NCI-H82 (cell line): ENCODE measurements at regions not wholly inside any gene's neighbourhood (a gene's known extent, or its start where the extent isn't known, plus 50 kb on each side); places are given as distances from the start of the nearest gene placed in this dataset.
"Not testable (repeated sequence)": the region's sequence is repeated elsewhere in the genome, so short reads cannot be mapped to it uniquely, and the experiment has no call there.

ENCODE experiments used
- DNase-seq: peaks from one replicate; lab custom pipeline; 2025; lab: John Stamatoyannopoulos, UW

- DNase-seq = no peak
Measured at GRCh38 chr9:115804206-115804605, 349.4 kb upstream of the PAPPA start.

DNA sequence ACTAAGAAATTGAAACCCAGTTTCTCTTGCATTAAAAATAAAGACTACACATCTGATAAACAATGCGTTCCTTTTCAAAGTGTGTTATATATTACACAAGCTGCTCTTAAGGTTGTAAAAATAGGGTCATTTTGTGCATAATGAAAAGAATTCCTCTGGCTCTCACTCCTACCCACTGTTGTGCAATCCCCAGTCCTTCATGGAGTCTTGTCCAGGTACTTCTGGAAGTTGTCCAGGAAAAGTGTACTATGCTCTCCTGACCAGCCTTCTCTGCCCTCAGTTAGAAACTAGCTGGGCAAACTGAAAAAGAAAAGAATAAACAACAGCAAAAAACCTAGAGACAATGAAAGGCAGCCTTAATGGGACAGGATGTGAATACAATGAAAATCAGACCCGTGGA lies 345.5 kb upstream of the PAPPA start:
- DNase-seq = no peak

DNA sequence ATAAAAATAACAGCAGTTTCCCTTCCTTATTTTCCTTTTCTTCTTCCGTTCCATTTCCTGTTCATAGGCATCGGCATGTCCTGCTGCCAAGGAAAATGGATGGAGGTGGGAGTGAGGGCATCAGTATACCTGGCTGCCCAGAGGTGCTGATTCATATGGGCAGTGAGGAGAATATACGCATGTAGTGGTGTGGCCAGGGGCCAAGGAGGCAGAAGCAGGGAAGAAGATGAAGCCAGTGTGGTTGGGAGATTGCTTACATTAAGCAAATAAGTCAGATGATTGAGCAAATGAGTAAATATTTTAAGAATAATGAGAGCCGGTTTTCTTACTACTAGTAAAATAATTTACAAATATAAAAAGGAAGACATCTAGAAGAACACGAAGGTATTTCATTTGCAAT lies 344.9 kb upstream of the PAPPA start:
- no peak for DNase-seq

- no peak for DNase-seq
Measured at GRCh38 chr9:115810166-115810565, 343.4 kb upstream of the PAPPA start.

DNA sequence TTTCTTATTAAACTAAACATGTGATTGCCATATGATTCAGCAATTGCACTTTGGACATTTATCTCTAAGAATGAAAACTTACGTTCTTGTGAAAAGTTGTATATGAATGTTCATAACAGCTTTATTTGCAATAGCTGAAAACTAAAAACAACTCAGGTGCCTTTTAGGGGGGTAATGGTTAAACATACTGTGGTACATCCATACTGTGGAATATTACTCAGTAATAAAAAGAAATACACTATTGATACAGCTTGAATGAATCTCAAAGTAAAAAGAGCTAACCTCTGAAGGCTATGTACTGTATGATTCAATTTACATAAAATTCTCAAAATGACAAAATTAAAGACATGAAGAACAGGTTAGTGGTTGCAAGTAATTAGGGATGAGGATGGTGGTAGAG lies 339.5 kb upstream of the PAPPA start:
- no peak for DNase-seq

DNA sequence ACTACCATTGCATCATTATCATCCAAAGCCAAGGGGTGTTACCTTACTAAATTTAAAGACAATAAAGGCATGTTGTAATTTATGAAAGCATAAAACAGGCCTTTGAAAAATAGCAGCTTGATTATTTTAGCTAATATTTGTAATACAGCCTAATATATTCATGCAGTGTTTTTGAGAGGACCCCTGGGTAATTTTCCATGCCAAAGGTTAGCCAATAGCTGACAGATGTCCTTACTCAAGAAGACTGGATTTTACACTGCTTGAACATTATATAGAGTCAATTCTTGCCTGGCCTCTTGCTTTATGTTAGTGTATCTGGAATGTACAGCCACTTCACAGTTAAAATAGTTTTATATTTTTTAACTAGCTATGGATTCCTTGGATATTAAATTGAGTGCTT lies 337.8 kb upstream of the PAPPA start:
- no peak for DNase-seq

DNA sequence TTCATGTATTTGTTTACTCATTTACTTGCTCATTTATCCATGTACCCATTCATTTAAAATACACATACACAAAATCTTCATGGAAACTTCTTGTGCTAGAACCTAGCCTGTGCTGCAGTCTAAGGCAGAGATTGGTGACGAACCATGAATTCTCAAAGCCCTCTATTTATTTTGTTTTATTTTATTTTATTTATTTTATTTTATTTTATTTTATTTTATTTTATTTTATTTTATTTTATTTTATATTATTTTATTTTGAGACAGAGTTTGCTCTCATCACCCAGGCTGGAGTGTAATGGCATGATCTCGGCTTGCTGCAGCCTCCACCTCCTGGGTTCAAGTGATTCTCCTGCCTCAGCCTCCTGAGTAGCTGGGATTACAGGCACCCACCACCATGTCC lies 334.9 kb upstream of the PAPPA start:
- not testable (repeated sequence) for DNase-seq

- DNase-seq = no peak
Measured at GRCh38 chr9:115832031-115832430, 321.6 kb upstream of the PAPPA start.

DNA sequence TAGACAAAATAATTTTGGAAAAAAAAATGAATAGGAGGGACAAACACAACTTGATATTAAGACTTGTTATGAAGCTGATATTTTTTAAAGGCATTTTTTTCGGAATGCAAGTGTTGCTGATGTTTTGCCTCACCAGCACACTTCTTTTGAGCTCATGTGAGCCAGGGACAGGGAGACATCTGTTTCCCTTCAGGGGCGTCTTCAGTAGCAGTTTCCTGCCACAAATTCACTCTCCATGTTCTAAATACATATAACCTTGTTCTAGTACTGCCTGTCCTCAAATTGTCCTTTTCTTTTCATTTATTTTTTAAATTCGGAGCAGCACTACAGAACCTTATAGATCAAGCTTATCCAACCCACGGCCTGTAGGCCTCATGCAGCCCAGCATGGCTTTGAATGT lies 316.0 kb upstream of the PAPPA start:
- no peak for DNase-seq

GRCh38 chr9:115838417-115838816 lies 315.2 kb upstream of the PAPPA start:
- no peak for DNase-seq

DNA sequence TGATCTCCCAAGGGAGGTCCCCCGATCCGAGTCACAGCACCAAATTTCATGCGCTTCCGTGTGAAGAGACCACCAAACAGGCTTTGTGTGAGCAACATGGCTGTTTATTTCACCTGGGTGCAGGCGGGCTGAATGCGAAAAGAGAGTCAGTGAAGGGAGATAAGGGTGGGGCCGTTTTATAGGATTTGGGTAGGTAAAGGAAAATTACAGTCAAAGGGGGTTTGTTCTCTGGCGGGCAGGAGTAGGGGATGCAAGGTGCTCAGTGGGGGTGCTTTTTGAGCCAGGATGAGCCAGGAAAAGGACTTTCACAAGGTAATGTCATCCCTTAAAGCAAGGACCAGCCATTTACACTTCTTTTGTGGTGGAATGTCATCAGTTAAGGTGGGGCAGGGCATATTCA lies 309.2 kb upstream of the PAPPA start:
- DNase-seq = not testable (repeated sequence)

DNA sequence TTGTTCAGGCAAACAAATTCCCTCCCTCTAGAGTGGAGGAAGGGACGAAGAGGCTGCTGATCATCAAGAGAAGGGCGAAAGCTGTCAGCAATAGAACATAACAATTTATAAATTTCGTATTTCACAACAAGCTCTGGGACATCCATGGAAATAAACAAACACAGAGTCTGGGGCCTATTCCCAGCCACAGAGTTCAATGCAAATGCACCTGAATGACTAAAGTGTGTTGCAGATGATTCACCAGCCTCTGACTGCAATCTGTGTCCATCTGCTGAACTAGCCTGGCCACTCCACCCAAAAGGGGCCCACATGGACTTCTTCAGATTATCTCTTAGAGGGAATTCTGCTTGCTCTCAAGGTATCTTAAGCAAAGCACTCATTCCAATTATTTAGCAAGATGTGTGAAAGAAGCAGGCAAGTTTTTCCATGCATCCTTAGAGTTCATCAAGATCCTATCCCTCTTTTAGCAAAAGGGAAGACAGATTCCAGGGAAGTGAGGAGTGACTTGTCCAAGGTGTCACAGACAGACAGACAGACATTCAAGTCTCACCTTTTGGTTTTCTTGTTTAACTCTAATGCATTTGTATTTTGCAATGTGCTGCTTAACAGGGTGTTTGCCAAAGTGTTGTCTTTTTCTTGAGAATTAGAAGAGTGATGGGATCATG lies 307.8 kb upstream of the PAPPA start:
- DNase-seq = no peak

GRCh38 chr9:115847216-115847615 lies 306.4 kb upstream of the PAPPA start:
- DNase-seq = no peak

DNA sequence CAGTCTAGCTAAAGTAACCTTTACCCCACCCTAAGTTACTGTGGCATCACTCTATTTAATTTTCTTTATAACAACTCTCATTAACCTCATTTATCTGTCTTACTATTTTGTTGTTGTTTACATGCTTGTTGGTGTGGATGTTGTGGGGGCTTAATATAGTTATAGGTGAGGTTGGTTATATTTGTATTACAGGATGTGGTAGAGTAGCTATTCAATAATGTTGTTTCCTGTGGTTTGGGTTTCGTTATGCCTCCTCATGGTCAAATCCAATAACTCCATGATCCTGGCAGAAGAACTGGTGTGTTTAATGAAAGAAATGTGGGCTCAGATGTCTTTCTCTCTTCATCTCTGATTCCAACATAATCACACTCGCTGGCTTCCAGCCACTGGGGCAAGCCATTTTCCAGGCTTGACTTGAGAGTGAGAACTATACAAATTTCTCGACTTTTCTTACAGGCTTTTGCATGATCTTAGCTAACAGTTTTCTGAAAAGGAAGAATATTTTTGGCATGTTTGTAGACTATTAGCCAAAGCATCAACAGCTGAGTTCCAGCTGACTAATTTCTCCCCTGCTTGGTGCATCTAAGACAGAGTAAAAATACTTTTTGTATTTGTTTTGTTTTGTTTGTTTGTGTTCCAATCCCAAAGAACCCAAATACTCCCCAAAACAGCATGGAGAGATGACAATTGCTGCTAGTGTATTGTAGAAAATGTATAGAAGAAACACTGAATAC lies 303.7 kb upstream of the PAPPA start:
- DNase-seq = no peak

DNA sequence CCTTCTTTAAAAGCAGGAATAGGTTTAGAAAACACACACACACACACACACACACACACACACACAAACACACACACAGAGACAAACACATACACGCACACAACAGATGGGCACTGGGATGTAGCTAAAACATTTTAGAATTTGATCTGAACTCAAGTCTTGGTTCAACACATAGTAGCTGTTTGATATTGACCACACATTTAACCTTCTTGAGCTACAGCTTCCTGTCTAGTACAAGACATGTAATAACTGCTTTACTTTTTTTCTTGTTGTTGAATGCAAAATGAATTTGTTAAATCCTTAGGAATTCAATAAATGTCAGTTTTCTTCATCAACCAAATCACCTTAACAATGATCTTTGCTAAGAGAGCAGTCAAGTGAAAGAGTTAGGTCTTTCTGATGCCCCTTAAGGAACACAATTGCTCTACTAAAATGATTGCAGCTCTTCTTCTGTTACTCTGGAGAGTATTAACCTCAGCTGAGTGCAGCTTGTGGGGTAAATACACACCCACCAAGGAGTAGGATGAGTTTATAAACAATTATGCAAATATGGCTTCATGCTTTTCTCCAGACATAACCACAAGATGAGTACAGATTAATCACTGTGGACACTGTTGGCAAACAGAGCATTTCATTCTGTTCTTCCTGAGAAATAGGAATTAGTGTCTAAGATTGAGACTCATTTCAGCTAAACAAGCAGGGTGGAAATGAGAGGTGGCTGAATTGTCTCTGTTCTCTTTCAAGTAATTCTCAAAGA lies 302.9 kb upstream of the PAPPA start:
- no peak for DNase-seq

DNA sequence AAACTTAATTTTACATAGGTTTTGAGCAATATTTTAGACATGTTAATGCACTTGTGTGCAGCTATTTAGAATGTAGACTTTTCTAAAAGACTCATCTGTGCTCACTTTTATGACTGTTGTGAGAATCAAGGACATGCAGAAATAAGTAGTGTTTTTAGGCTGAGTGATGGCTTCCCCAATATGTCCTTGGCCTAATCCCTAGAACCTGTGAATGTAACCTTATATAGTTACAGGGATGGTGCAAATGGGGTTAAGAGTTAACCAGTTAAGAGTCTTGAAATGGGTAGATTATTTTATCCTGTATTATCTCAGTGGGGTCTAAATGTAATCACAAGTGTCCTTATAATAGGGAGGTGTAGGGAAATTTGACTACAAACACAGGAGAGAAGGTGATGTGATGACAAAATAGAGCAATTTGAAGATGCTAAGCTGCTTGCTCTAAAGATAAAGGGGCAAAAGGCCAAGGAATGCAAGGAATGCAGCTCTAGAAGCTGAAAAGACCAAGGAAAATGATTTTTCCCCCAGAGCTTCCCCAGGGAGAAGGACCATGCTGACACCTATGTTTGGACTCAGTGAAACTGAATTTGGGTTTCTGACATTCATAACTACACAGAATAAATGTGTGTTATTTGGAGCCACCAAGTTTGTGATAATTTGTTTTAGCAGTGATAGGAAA lies 298.0 kb upstream of the PAPPA start:
- no peak for DNase-seq

GRCh38 chr9:115858421-115858820 lies 295.2 kb upstream of the PAPPA start:
- DNase-seq = not testable (repeated sequence)

DNA sequence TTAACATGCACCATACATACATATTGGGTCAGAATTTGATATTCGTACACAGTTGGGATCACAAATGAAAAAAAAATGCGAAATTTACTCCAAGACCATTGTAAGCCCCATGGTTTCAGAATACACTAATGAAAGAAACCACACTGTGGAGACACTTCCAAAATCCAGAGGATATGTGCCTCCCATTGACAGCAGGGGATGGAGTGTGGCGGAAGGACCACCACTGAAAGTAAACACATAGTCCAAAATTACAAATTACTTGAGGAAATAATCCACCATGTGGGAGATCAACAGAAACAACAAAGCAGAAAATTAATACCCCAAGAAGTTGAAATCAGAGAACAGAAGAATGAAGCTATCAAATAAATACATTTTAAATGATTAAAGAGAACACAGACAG lies 291.6 kb upstream of the PAPPA start:
- no peak for DNase-seq

GRCh38 chr9:115864581-115864980 lies 289.0 kb upstream of the PAPPA start:
- no peak for DNase-seq

DNA sequence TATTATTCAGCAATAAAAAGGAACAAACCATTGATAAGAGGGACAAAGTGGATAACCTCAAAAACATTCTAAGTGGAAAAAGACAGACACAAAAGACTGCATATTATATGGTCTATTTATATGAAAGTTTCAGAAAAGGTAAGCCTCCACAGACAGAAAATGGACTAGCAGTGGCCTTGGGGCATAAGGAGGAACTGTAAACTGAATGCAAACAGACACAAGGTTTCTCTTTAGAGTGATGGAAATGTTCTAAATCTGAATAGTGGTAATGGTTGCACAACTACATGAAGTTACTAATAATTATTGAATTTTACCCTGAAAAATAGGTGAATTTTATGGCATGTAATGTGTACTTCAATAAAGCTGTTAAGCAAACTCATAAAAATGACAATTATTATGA lies 286.3 kb upstream of the PAPPA start:
- DNase-seq = no peak

DNA sequence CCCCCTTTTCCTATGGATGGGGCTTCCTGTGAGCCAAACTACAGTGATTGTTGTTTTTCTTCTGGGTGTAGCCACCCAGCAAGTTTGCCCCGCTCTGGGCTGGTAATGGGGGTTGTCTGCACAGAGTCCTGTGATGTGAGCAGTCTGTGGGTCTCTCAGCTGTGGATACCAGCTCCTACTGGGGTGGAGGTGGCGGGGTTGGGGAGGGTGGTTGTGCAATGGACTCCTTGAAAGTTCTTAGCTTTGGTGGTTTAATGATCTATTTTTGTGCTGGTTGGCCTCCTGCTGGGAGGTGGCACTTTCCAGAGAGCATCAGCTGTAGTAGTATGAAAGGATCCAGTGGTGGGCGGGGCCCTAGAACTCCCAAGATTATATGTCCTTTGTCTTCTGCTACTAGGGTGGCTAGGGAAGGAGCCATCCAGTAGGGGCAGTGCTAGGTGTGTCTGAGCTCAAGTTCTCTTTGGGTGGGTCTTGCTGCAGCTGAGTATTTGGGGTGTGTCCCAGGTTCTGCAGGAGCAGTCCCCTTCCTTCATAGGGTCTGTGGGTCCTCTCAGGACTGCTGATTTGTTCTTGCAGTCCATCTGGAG lies 275.6 kb upstream of the PAPPA start:
- no peak for DNase-seq

DNA sequence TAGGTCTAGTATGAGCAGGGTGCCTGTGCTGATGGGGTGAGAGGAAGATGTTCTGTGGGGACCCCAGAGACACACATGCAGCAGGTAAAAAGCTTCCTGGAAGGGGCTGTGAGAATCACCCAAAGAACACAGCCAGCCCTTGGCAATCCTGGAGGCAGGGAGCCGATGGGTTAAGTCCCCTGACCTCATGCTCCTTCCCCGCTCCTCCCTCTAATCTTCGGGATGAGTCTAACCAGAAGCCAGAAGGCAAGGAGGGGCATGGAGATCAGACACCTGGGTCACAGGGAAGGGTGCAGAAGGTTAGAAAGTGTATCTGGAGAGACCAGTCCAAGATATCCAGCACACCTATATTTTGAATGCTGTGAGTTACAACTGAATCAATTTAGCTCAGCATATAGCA lies 274.1 kb upstream of the PAPPA start:
- peak; percentile 45 for DNase-seq
